GM12878 (cell line): ENCODE measurements at regions not wholly inside any gene's neighbourhood (a gene's known extent, or its start where the extent isn't known, plus 50 kb on each side); places are given as distances from the start of the nearest gene placed in this dataset.

Source experiments
- ATAC-seq: fragments of 200-7000 bp; cut with Tn5 transposase; 3 replicates; pipeline ENCODE4 v1.9.1; 2020; ENCODE audit warnings: mild to moderate bottlenecking, moderate library complexity
- BruUV-seq: library from RNA; stranded (reverse); fragments of 400-500 nt; replicated peaks from 2 replicates; lab custom pipeline; 2021; lab: Mats Ljungman, UMichigan
- CTCF ChIA-PET: fragments of 300-600 bp; sonication (Branson Sonifier 250); formaldehyde crosslinking; extraction: SDS; loops from one replicate; lab custom pipeline; 2021; ENCODE audit warnings: inconsistent platforms; lab: Yijun Ruan, JAX
- POLR2A ChIA-PET: fragments of 350-600 bp; formaldehyde crosslinking; extraction: SDS; loops from one replicate; lab custom pipeline; 2021; ENCODE audit warnings: inconsistent platforms; lab: Charles Lee
- RAD21 ChIA-PET: fragments of 300-600 bp; sonication (Branson Sonifier 250); formaldehyde crosslinking; loops from one replicate; lab custom pipeline; 2023; ENCODE audit warnings: antibody characterized with exemption; ENCODE audit not compliant: unreplicated experiment; lab: Charles Lee
- SMC1A ChIA-PET: fragments of 300-600 bp; sonication (Branson Sonifier 250); formaldehyde crosslinking; loops from one replicate; lab custom pipeline; 2023; ENCODE audit not compliant: unreplicated experiment, uncharacterized antibody; lab: Charles Lee
- DNase-seq: peaks from one replicate; pipeline ENCODE4 v3.0.0-alpha.2; 2011; ENCODE audit warnings: low read depth, low spot score
- FAIRE-seq: peaks from 3 replicates; lab custom pipeline; 2011; peaks lifted over from hg19 to GRCh38; lab: Jason Lieb, UNC
- H2AFZ ChIP-seq: 2 replicates; pipeline ENCODE4 v1.6.0; 2011; ENCODE audit warnings: low read depth, low read length, control low read depth; ENCODE audit not compliant: control insufficient read depth
- H3K27ac ChIP-seq: 2 replicates; pipeline ENCODE4 v1.5.1; 2011; ENCODE audit warnings: control low read depth; ENCODE audit not compliant: control insufficient read depth, insufficient read depth
- H3K27me3 ChIP-seq, 2 experiments: replicated peaks in 1 of 2; 2 replicates each; pipeline versions ENCODE4 v1.6.0 to v1.6.1; 2011; ENCODE audit warnings: low read length in 1 of 2; ENCODE audit not compliant: control insufficient read depth in 2 of 2, insufficient read depth in 2 of 2
- H3K36me3 ChIP-seq, 2 experiments: 2 replicates each; pipeline ENCODE4 v1.5.1; 2011; ENCODE audit warnings: low read length in 1 of 2; ENCODE audit not compliant: control insufficient read depth in 2 of 2, insufficient read depth in 2 of 2
- H3K4me1 ChIP-seq: 2 replicates; pipeline ENCODE4 v1.6.1; 2011; ENCODE audit warnings: mild to moderate bottlenecking, low read length, moderate library complexity, mixed read lengths; ENCODE audit not compliant: control insufficient read depth, insufficient read depth
- H3K4me2 ChIP-seq: 2 replicates; pipeline ENCODE4 v1.6.0; 2011; ENCODE audit warnings: control low read depth; ENCODE audit not compliant: control insufficient read depth, insufficient read depth
- H3K4me3 ChIP-seq: fragments of 200-600 bp; sonication (generic); 2 replicates; pipeline ENCODE4 v1.5.1; 2016
- H3K79me2 ChIP-seq: 2 replicates; pipeline ENCODE4 v1.6.0; 2011; ENCODE audit warnings: low read length; ENCODE audit not compliant: control insufficient read depth, insufficient read depth
- H3K9ac ChIP-seq: 2 replicates; pipeline ENCODE4 v1.8.0; 2011; ENCODE audit warnings: low read length, control low read depth, mixed read lengths; ENCODE audit not compliant: control insufficient read depth, insufficient read depth
- H3K9me3 ChIP-seq: replicated peaks from 3 replicates; pipeline ENCODE4 v1.5.1; 2011; ENCODE audit warnings: mild to moderate bottlenecking, low read length; ENCODE audit not compliant: control insufficient read depth, insufficient read depth
- H4K20me1 ChIP-seq: 2 replicates; pipeline ENCODE4 v1.6.0; 2011; ENCODE audit not compliant: control insufficient read depth, insufficient read depth
- DPF2 ChIP-seq: fragments of 450-650 bp; IDR thresholded peaks from 2 replicates; pipeline ENCODE4 v1.6.1; 2017; ENCODE audit warnings: mild to moderate bottlenecking
- HSF1 ChIP-seq: fragments of 150-350 bp; IDR thresholded peaks from 2 replicates; pipeline ENCODE4 v1.6.1; 2014; ENCODE audit warnings: mild to moderate bottlenecking, low read depth, low read length
- KLF5 ChIP-seq: fragments of 450-650 bp; IDR thresholded peaks from 2 replicates; pipeline ENCODE4 v1.6.1; 2014; ENCODE audit warnings: mild to moderate bottlenecking; ENCODE audit not compliant: partially characterized antibody
- SKIL ChIP-seq: fragments of 450-650 bp; IDR thresholded peaks from 2 replicates; pipeline ENCODE4 v1.6.1; 2017; ENCODE audit warnings: mild to moderate bottlenecking, low read depth, inconsistent platforms; ENCODE audit not compliant: poor library complexity, severe bottlenecking
- ZNF384 ChIP-seq: IDR thresholded peaks from 2 replicates; pipeline ENCODE4 v1.6.1; 2012; ENCODE audit warnings: low read depth, mild to moderate bottlenecking, low read length, improper control_type of control experiment, borderline replicate concordance
- ZZZ3 ChIP-seq: IDR thresholded peaks from 2 replicates; pipeline ENCODE4 v1.6.1; 2011; ENCODE audit warnings: low read depth; ENCODE audit not compliant: control insufficient read depth, insufficient read length
- WGBS: methylation state at CpG from one replicate; pipeline ENCODE4 v1.1.6; 2016; ENCODE audit warnings: low lambda C conversion rate; ENCODE audit not compliant: insufficient replicate concordance, insufficient coverage; ENCODE audit errors: missing lambda C conversion rate; 5-methylcytosine and 5-hydroxymethylcytosine counted together
- in situ Hi-C: fragments of 300-500 bp; cut with MboI; formaldehyde crosslinking; loops from 9 replicates; pipeline ENCODE4 v1.14.3; 2018; ENCODE audit warnings: mixed read lengths
- intact Hi-C: fragments of 100-400 bp; cut with micrococcal nuclease; formaldehyde crosslinking; loops from one replicate; pipeline ENCODE4 v1.14.2; 2022; ENCODE audit not compliant: unreplicated experiment

- ATAC-seq (no peak), DNase-seq (no peak)
- 26% methylated on average over 4 of the region's 4 CpGs for WGBS
- H3K79me2 ChIP-seq: no peaks in the 10 kb centered on the region
- CTCF ChIA-PET: interaction anchor here (1.0 kb wide), 1 partner anchor 10 kb away, joined by 3 read pairs; no protein-coding TSS in a partner anchor
- TF ChIP-seq HSF1: no peak
- TF ChIP-seq, all 136 proteins: peak for 0
- intact Hi-C loops: no loop called here
- H3K4me3 ChIP-seq: no peak overlapping the region
- no peaks in the 10 kb centered on the region for H3K9me3 ChIP-seq
- H3K27ac ChIP-seq: no peak overlapping the region
- POLR2A ChIA-PET: no interaction called here
- H3K9ac ChIP-seq: no peak overlapping the region
- H3K4me2 ChIP-seq: no peak overlapping the region
- no peak for FAIRE-seq
- H3K4me1 ChIP-seq: no peaks in the 10 kb centered on the region
- no TSS peak for BruUV-seq
- RAD21 ChIA-PET: no interaction called here
- H4K20me1 ChIP-seq: no peaks in the 10 kb centered on the region
- in situ Hi-C loops: no loop called here
- no peaks in the 10 kb centered on the region for H3K27me3 ChIP-seq
- H2AFZ ChIP-seq: no peak overlapping the region
- SMC1A ChIA-PET: no interaction called here
- no peaks in the 10 kb centered on the region for H3K36me3 ChIP-seq
Observed at GRCh38 chr6:113104541-113104940, 752.6 kb upstream of the MARCKS start.

GRCh38 chr6:113104951-113105350 lies 752.2 kb upstream of the MARCKS start:
- in situ Hi-C loops: no loop called here
- Histone ChIP-seq H3K36me3 (no peaks in the 10 kb centered on the region), H3K9ac (no peak overlapping the region), H3K4me1 (no peaks in the 10 kb centered on the region), H3K79me2 (no peaks in the 10 kb centered on the region), H3K27ac (no peak overlapping the region), H3K4me3 (no peak overlapping the region), H2AFZ (no peak overlapping the region), H3K27me3 (no peaks in the 10 kb centered on the region), H3K9me3 (no peaks in the 10 kb centered on the region), H3K4me2 (no peak overlapping the region), H4K20me1 (no peaks in the 10 kb centered on the region)
- ChIA-PET POLR2A (no interaction called here), RAD21 (no interaction called here), CTCF (interaction anchor here (1.0 kb wide), 1 partner anchor 10 kb away, joined by 3 read pairs; no protein-coding TSS in a partner anchor), SMC1A (no interaction called here)
- ATAC-seq: no peak
- DNase-seq: no peak
- no peak for FAIRE-seq
- BruUV-seq: no TSS peak
- TF ChIP-seq KLF5: no peak
- no peak for TF ChIP-seq ZNF384
- no peak for TF ChIP-seq SKIL
- no peak for TF ChIP-seq ZZZ3
- TF ChIP-seq DPF2: no peak
- WGBS: 52% methylated on average over 3 of the region's 3 CpGs
- intact Hi-C loops: no loop called here
